Fibroblast of lung (primary cell): ENCODE measurements at regions not wholly inside any gene's neighbourhood (a gene's known extent, or its start where the extent isn't known, plus 50 kb on each side); places are given as distances from the start of the nearest gene placed in this dataset.

Source experiments
- CTCF ChIP-seq, 2 donors: IDR thresholded peaks in 1 of 2; conservative IDR thresholded peaks in 1 of 2; 1 replicate in 1 of 2; 2 replicates in 1 of 2; pipeline ENCODE4 v1.5.1; 2011 to 2012; ENCODE audit warnings: low read length in 2 of 2, control low read depth in 1 of 2, inconsistent platforms in 1 of 2, low read depth in 1 of 2, mild to moderate bottlenecking in 1 of 2
- EZH2 ChIP-seq: IDR thresholded peaks from 2 replicates; pipeline ENCODE4 v1.5.1; 2012; ENCODE audit warnings: low read length, control low read depth, mild to moderate bottlenecking; ENCODE audit errors: missing control alignments

GRCh38 chr21:25133939-25134338, 473.3 kb downstream of the MRPL39 start:
- no peak for TF ChIP-seq CTCF (conservative IDR thresholded peaks at IDR 0.05 in 1 of 2, IDR thresholded peaks at IDR 0.05 in 1 of 2; ENCODE audit: low read depth in 1 of 2, low read length in 2 of 2)
- TF ChIP-seq EZH2 = no peak
